ENCODE measurements at regions not wholly inside any gene's neighbourhood (a gene's known extent, or its start where the extent isn't known, plus 50 kb on each side); places are given as distances from the start of the nearest gene placed in this dataset.
"Not testable (repeated sequence)": the region's sequence is repeated elsewhere in the genome, so short reads cannot be mapped to it uniquely, and the experiment has no call there.

GRCh38 chr10:11691319-11691755 is 50.8 kb upstream of the ECHDC3 start:
- TF ChIP-seq, protein P1, sequence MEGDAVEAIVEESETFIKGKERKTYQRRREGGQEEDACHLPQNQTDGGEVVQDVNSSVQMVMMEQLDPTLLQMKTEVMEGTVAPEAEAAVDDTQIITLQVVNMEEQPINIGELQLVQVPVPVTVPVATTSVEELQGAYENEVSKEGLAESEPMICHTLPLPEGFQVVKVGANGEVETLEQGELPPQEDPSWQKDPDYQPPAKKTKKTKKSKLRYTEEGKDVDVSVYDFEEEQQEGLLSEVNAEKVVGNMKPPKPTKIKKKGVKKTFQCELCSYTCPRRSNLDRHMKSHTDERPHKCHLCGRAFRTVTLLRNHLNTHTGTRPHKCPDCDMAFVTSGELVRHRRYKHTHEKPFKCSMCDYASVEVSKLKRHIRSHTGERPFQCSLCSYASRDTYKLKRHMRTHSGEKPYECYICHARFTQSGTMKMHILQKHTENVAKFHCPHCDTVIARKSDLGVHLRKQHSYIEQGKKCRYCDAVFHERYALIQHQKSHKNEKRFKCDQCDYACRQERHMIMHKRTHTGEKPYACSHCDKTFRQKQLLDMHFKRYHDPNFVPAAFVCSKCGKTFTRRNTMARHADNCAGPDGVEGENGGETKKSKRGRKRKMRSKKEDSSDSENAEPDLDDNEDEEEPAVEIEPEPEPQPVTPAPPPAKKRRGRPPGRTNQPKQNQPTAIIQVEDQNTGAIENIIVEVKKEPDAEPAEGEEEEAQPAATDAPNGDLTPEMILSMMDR (conservative IDR thresholded peaks at IDR 0.05; ENCODE audit: low read depth, low read length): no peak
- no peak overlapping the region for H3K4me3 ChIP-seq (ENCODE audit: low read depth, low read length)
- no peak for DNase-seq (ENCODE audit: low read depth)

DNA sequence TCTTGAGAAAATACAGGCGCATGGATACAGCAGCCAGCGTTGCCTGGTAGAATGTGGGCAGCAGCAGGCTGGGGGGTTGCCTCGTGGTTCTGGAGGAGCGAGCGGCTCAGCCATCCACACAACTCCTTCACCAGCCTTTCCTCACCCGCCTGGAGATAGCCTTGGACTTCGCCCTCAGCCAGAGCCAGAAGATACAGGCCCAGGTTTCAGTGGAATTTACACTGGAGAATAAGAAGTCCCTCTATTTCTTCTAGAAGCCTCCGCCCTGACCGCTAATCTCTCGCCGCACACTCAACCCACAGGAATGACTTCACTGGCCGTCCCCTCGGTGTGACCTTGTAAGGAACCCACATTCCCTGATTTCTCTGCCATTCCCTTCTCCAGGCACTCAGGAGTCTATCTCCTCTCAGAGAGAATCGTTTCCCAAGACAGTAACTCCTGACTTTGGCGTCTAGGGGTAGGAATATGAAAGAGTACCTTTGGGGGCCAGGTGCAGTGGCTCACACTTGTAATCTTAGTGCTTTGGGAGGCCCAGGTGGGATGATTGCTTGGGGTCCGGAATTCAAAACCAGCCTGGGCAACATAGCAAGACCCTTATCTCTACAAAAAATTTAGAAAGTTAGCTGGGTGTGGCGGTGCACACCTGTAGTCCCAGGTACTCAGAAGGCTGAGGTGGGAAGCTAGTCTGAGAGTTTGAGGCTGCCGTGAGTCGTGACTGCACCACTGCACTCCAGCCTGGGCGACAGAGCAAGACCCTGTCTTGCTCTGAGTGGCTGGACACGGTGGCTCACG is 52.0 kb upstream of the ECHDC3 start:
- H3K4me3 ChIP-seq (ENCODE audit: low read depth, low read length): no peak overlapping the region
- TF ChIP-seq, protein P1 (conservative IDR thresholded peaks at IDR 0.05; ENCODE audit: low read depth, low read length): no peak
- no peak for DNase-seq (ENCODE audit: low read depth)

DNA sequence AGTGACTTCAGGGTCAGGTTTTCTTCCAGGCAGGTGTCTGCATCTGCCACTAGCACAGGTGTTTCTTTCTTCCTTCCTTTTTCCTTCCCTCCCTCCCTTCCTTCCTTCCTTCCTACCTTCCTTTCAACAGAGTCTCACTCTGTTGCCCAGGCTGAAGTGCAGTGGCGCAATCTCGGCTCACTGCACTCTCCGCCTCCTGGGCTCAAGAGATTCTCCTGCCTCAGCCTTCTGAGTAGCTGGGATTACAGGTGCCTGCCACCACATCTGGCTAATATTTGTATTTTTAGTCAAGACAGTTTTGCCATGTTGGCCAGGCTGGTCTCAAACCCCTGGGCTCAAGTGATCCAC is 53.8 kb upstream of the ECHDC3 start:
- not testable (repeated sequence) for DNase-seq (ENCODE audit: low read depth); H3K4me3 ChIP-seq (ENCODE audit: low read depth, low read length)

DNA sequence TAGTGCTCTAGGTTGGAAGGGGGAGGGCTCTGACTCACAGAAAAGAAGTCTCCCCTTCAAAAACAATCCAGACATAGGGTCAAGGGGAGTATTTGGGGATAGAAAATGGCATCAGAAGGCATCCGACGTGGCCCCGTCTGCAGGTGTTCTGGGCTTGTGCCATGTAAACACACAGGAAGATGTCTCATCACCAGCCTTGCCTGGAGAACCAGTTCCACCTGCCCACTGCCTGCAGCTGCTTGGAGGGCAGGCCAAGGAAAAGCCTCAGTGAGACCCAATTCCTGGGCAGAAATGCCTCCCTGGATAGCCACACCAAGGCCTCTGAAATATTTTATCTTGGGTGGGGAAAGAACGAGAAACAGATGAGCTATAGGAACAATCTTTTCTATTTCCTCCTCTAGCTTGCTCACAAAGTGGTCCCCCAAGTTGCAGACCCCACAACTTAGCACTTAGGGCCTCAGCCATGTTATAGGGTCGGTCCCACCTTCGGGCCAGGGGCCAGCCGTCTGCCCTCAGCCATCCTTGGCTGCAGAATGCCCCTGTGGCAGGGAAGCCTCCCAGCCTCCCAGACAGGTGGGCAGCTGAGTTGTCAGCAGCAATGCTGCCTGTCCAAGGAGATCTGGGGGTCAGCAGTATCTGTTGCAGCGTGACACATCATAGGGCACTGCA is 54.3 kb upstream of the ECHDC3 start:
- TF ChIP-seq, protein P1 (conservative IDR thresholded peaks at IDR 0.05; ENCODE audit: low read depth, low read length): no peak
- no peak overlapping the region for H3K4me3 ChIP-seq (ENCODE audit: low read depth, low read length)
- no peak for DNase-seq (ENCODE audit: low read depth)

DNA sequence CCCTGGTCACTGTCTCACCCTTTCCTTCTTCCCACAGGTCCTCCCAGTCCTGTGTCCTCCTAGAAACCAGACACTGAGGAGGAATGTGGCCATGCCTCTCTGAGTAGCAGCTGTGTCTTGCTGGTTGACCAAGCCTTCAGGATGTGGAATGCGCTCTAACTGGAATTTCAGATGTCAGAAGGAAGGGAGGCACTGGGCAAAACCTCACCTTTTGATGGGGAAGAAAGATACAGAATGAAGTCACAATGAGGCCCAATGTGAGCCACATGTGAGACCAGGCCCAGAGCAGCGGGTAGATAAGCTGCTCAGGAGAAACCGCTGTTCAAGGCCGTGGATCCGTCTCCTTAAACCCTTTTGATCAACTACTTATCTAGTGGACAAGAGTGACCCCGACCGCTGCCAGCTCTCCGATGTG is 54.8 kb upstream of the ECHDC3 start:
- no peak for DNase-seq (ENCODE audit: low read depth)
- no peak overlapping the region for H3K4me3 ChIP-seq (ENCODE audit: low read depth, low read length)
- TF ChIP-seq, protein P1 (conservative IDR thresholded peaks at IDR 0.05; ENCODE audit: low read depth, low read length): no peak

GRCh38 chr10:11685787-11686218 is 56.4 kb upstream of the ECHDC3 start:
- H3K4me3 ChIP-seq (ENCODE audit: low read depth, low read length): no peak overlapping the region
- TF ChIP-seq, protein P1 (conservative IDR thresholded peaks at IDR 0.05; ENCODE audit: low read depth, low read length): no peak
- no peak for DNase-seq (ENCODE audit: low read depth)

GRCh38 chr10:11684717-11685645 is 57.2 kb upstream of the ECHDC3 start:
- peak overlapping the region; percentile 26 for H3K4me3 ChIP-seq (ENCODE audit: low read depth, low read length)
- DNase-seq (ENCODE audit: low read depth): peak; percentile 61
- TF ChIP-seq, protein P1 (conservative IDR thresholded peaks at IDR 0.05; ENCODE audit: low read depth, low read length): no peak

DNA sequence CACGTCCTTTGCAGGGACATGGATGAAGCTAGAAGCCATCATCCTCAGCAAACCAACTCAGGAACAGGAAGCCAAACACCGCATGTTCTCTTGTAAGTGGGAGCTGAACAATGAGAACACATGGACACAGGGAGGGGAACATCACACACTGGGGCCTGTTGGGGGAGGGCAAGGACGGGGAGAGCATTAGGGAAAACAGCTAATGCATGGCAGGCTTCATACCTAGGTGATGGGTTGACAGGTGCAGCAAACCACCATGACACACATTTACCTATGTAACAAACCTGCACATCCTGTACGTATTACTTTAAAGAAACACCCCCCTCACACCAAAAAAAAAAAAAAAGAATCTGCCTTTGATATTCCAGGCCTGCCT is 57.9 kb upstream of the ECHDC3 start:
- not testable (repeated sequence) for DNase-seq (ENCODE audit: low read depth); H3K4me3 ChIP-seq (ENCODE audit: low read depth, low read length)

Measured in epithelial cell of proximal tubule (primary cell).